ENCODE measurements at regions not wholly inside any gene's neighbourhood (a gene's known extent, or its start where the extent isn't known, plus 50 kb on each side); places are given as distances from the start of the nearest gene placed in this dataset.

DNA sequence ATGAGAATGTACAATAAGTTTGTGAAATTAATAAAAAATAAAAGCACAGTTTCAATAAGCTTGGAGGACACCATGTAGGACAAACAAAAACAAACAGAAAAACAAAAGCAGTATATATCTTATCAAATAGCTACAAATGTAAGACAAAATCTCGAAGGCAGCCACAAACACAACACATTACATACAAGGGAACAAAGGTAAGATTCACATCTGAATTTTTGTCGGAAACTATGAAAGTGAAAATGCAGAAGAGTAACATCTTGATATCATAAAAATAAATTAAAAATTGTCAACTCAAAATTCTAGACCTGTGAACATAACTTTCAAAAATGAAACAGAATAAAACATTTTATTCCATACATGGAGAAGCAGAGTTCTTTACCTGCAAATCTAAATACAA, 1049.5 kb upstream of the ADGRL2 start:
- TF ChIP-seq CTCF (conservative IDR thresholded peaks at IDR 0.05), result no peak
- H3K27ac ChIP-seq, result no peak overlapping the region

GRCh38 chr1:80731241-80731894, 1069.4 kb upstream of the ADGRL2 start:
- H3K27ac ChIP-seq, result peak overlapping the region; percentile 13; the same call in 1 of the 2 replicates
- no peak for TF ChIP-seq CTCF (conservative IDR thresholded peaks at IDR 0.05)

DNA sequence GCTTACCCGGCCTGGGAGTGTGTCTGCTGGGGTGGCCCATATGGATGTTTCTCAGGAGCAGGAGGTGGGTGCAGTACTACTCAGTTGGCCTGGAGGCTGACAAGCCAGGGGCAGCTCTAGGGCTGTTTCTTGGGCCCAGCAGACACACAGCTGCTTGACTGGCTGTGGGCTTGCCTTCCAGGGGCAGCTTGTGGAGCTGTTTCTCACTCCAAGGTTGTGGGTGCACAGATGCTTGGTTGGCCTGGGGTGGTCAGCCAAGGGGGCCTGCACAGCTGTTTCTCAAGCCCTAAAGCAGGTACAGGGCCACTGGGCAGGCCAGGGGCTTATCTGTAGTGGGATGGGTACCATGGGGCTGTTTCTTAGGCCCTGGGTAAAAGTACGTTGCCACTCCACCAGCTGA, 1078.1 kb upstream of the ADGRL2 start:
- no peak overlapping the region for H3K27ac ChIP-seq
- TF ChIP-seq CTCF (conservative IDR thresholded peaks at IDR 0.05), result no peak

- no peak overlapping the region for H3K27ac ChIP-seq
- TF ChIP-seq CTCF (conservative IDR thresholded peaks at IDR 0.05), result no peak
These were observed 1094.2 kb upstream of the ADGRL2 start for GRCh38 chr1:80706526-80706925.

DNA sequence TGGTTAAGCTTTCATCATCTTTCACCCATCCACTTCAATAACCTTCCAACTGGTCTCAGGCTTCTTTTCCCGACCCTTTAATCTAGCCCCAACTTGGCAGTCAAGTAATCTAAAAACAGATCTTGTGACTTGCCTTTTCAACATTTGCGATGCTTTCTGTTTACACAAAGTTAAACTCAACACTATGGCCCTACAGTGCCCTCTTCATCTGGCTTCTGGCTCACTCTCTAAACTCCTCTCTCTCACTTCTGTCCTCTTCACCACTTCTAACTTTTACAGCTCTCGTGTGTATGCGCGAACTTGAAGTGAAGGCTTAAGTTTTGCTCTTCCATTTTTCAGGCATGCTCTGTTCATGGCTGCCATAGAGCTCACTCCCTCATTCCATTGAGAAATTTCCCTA, 1122.3 kb upstream of the ADGRL2 start:
- TF ChIP-seq CTCF (conservative IDR thresholded peaks at IDR 0.05), result no peak
- H3K27ac ChIP-seq, result no peak overlapping the region

- no peak overlapping the region for H3K27ac ChIP-seq
- TF ChIP-seq CTCF (conservative IDR thresholded peaks at IDR 0.05), result no peak
These were observed 1125.3 kb upstream of the ADGRL2 start for GRCh38 chr1:80675454-80675853.

DNA sequence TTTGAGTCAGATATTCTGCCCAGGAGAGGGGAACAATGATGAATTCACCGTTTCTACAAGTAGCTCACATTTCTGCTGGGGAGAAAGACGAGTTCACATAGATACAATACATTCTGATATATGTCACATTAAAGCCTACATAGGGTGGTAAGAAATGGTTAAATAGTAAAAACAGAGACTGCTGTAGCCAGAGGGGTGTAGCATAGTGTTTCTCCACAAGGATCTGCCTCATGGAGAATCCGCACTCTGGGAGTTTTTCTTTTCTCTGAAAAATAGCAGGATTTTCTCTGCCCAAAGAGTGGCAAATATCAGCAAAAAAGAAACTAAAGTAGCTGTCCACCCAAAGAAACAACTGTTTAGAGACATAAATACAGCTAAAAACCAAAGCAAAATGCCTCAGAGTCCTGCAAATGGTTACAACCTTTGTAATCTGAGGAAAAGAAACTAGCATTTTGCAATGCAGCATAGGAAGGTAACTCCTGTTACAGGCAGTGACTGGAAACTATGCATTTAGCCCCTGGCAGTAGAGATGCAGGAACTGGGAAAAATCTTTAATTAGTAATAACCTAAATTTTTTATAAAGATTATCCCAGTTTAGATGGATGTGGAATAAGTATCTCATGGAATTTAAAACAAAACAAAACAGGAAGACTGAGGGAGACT, 1126.7 kb upstream of the ADGRL2 start:
- H3K27ac ChIP-seq, result no peak overlapping the region
- no peak for TF ChIP-seq CTCF (conservative IDR thresholded peaks at IDR 0.05)
